ENCODE measurements at regions not wholly inside any gene's neighbourhood (a gene's known extent, or its start where the extent isn't known, plus 50 kb on each side); places are given as distances from the start of the nearest gene placed in this dataset.

DNA sequence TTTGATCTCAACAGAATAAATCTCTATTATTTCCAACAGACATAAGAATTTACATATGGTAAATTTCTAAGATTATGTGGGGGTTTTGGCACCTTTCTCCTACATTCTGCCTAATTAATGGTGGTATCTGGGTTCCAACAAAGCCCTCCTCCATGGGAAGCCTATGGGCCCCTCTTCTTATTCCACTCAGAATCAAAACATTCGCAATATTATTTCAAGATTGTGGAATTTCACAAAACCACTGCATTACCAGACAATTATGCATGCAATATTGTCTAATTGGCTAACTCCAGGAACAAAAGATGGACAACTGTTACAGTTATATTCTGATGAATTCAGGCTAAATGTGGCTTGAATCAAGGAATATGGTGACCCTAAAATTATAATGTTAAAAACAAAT is 434.0 kb downstream of the NFIB start:
- DNase-seq (ENCODE audit: insufficient read length, low spot score, missing footprints): no peak

DNA sequence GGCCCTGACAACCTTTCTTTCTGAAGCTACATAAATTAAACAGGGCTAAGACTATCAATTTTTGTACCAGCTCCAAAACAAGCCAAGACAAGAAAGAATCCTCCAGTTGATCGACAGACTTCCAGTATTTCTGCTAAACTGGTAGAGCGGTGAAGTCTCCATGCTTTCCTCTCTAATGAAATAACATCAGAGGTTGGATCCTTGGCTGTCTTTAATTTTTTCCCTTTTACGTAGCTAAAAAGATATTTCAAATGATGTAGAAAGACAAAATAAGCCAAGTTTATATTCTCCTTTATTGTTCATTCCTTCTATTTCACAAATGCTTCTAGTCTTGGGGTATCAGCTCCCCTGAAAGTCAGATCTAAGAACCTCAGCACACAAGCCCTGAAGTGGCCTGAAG is 434.9 kb downstream of the NFIB start:
- Histone ChIP-seq H2AFZ (ENCODE audit: low read length) (no peak overlapping the region), H3K9me3 (ENCODE audit: low read depth, low read length) (no peaks in the 10 kb centered on the region), H3K4me3 (ENCODE audit: insufficient read depth, low read length) (no peak overlapping the region), H3K36me3 (ENCODE audit: insufficient read depth, low read length) (no peaks in the 10 kb centered on the region), H3K79me2 (ENCODE audit: insufficient read depth, low read length) (no peaks in the 10 kb centered on the region), H3K27ac (ENCODE audit: low read depth, low read length) (no peak overlapping the region), H3K4me1 (ENCODE audit: insufficient read depth, low read length) (no peaks in the 10 kb centered on the region), H3K27me3 (ENCODE audit: insufficient read depth, low read length) (no peaks in the 10 kb centered on the region), H4K20me1 (ENCODE audit: insufficient read depth, low read length) (no peaks in the 10 kb centered on the region), H3K4me2 (ENCODE audit: insufficient read depth, low read length) (no peak overlapping the region)
- TF ChIP-seq, protein P1, sequence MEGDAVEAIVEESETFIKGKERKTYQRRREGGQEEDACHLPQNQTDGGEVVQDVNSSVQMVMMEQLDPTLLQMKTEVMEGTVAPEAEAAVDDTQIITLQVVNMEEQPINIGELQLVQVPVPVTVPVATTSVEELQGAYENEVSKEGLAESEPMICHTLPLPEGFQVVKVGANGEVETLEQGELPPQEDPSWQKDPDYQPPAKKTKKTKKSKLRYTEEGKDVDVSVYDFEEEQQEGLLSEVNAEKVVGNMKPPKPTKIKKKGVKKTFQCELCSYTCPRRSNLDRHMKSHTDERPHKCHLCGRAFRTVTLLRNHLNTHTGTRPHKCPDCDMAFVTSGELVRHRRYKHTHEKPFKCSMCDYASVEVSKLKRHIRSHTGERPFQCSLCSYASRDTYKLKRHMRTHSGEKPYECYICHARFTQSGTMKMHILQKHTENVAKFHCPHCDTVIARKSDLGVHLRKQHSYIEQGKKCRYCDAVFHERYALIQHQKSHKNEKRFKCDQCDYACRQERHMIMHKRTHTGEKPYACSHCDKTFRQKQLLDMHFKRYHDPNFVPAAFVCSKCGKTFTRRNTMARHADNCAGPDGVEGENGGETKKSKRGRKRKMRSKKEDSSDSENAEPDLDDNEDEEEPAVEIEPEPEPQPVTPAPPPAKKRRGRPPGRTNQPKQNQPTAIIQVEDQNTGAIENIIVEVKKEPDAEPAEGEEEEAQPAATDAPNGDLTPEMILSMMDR (IDR thresholded peaks at IDR 0.05; ENCODE audit: extremely low read depth, low read depth, low read length): no peak
- no peak for DNase-seq (ENCODE audit: insufficient read length, low spot score, missing footprints)

More for the DNA sequence above, 434.0 kb downstream of the NFIB start:
- Histone ChIP-seq H3K36me3 (ENCODE audit: insufficient read depth, low read length) (no peaks in the 10 kb centered on the region), H3K4me1 (ENCODE audit: insufficient read depth, low read length) (no peaks in the 10 kb centered on the region), H4K20me1 (ENCODE audit: insufficient read depth, low read length) (no peaks in the 10 kb centered on the region), H3K79me2 (ENCODE audit: insufficient read depth, low read length) (no peaks in the 10 kb centered on the region), H3K27ac (ENCODE audit: low read depth, low read length) (no peak overlapping the region), H3K4me2 (ENCODE audit: insufficient read depth, low read length) (no peak overlapping the region), H3K4me3 (ENCODE audit: insufficient read depth, low read length) (no peak overlapping the region), H2AFZ (ENCODE audit: low read length) (no peak overlapping the region), H3K27me3 (ENCODE audit: insufficient read depth, low read length) (no peaks in the 10 kb centered on the region), H3K9me3 (ENCODE audit: low read depth, low read length) (no peaks in the 10 kb centered on the region)
- TF ChIP-seq, protein P1 (IDR thresholded peaks at IDR 0.05; ENCODE audit: extremely low read depth, low read depth, low read length): no peak

DNA sequence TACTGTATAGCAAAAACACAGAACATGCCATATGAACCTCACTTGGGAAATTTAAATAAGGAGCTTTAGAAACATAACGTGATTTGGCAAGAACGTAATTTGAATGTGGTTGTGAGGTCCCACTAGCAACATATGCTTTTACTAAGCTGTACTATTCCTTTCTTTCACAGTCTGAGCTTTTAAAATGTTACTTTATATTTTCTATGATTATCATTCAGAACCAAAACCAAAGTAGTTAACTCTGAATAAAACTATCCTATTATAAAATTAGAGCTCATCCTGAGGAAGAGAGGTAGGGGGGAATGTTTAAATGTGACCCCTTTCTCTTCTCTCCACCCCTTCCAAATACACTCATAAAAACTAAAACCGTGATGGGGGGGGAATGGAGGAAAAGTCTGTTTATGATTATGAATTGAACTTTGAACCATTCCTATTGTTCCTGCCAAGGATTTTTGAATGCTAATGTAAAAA is 435.7 kb downstream of the NFIB start:
- TF ChIP-seq, protein P1 (IDR thresholded peaks at IDR 0.05; ENCODE audit: extremely low read depth, low read depth, low read length): no peak
- no peaks in the 10 kb centered on the region for H4K20me1 ChIP-seq (ENCODE audit: insufficient read depth, low read length)
- DNase-seq (ENCODE audit: insufficient read length, low spot score, missing footprints): no peak
- no peak overlapping the region for H3K27ac ChIP-seq (ENCODE audit: low read depth, low read length)
- H3K27me3 ChIP-seq (ENCODE audit: insufficient read depth, low read length): no peaks in the 10 kb centered on the region
- H3K4me2 ChIP-seq (ENCODE audit: insufficient read depth, low read length): no peak overlapping the region
- H3K4me3 ChIP-seq (ENCODE audit: insufficient read depth, low read length): no peak overlapping the region
- H3K79me2 ChIP-seq (ENCODE audit: insufficient read depth, low read length): no peaks in the 10 kb centered on the region
- H3K36me3 ChIP-seq (ENCODE audit: insufficient read depth, low read length): no peaks in the 10 kb centered on the region
- no peak overlapping the region for H2AFZ ChIP-seq (ENCODE audit: low read length)
- no peaks in the 10 kb centered on the region for H3K9me3 ChIP-seq (ENCODE audit: low read depth, low read length)
- no peaks in the 10 kb centered on the region for H3K4me1 ChIP-seq (ENCODE audit: insufficient read depth, low read length)

DNA sequence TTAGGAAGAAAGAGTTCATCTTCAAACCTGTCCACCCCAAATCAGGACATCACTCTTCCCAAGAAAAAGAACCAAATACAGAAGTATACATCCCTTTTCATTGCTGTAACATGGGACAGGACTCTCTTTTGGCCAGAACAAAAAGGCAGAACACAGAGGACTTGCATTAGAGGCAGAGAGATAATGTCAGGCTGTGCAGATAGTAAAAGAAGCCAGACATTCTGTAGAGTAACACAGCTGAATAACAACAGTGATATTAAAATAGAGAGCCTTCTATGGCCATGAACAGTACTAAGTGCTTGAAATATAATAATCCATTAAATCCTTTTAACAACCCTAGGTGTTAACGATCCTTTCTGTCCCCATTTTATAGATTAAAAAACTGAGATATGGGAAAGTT is 437.2 kb downstream of the NFIB start:
- H3K9me3 ChIP-seq (ENCODE audit: low read depth, low read length): no peaks in the 10 kb centered on the region
- H3K27me3 ChIP-seq (ENCODE audit: insufficient read depth, low read length): no peaks in the 10 kb centered on the region
- H3K36me3 ChIP-seq (ENCODE audit: insufficient read depth, low read length): no peaks in the 10 kb centered on the region
- H2AFZ ChIP-seq (ENCODE audit: low read length): no peak overlapping the region
- no peaks in the 10 kb centered on the region for H4K20me1 ChIP-seq (ENCODE audit: insufficient read depth, low read length)
- H3K79me2 ChIP-seq (ENCODE audit: insufficient read depth, low read length): no peaks in the 10 kb centered on the region
- H3K4me3 ChIP-seq (ENCODE audit: insufficient read depth, low read length): no peak overlapping the region
- H3K4me2 ChIP-seq (ENCODE audit: insufficient read depth, low read length): no peak overlapping the region
- no peak overlapping the region for H3K27ac ChIP-seq (ENCODE audit: low read depth, low read length)
- no peaks in the 10 kb centered on the region for H3K4me1 ChIP-seq (ENCODE audit: insufficient read depth, low read length)
- TF ChIP-seq, protein P1 (IDR thresholded peaks at IDR 0.05; ENCODE audit: extremely low read depth, low read depth, low read length): no peak
- no peak for DNase-seq (ENCODE audit: insufficient read length, low spot score, missing footprints)

All from osteoblast (primary cell).